ENCODE measurements at regions not wholly inside any gene's neighbourhood (a gene's known extent, or its start where the extent isn't known, plus 50 kb on each side); places are given as distances from the start of the nearest gene placed in this dataset.

DNA sequence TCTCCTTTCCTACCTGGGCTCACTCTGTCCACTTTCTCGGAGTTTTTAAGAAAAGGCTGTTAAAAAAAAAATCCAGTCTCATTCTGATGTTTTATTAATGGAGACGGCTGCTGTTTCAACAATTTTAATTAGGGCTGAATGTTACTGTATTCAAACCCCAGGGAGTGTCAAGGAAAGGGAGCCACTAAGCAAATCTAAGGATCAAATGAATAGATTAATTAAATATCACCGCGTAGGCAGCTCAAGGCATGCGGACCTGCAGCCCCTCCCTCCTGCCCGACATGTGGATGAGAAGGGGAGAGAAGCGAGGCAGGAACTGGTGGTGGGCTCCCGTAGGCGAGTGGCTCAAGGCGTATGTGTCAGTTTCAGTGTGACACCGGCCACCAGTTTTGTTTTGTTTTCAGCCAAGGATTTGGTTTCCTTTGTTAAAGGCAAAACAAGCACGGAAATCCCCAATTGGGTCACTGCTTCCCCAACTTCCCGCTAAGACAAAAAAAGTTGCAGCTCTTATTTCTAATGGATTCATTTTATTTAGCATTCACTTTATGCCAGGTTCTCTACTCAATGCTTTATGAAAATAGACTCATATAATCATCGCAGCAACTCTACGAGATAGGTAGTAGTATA, 110.6 kb downstream of the GP2 start:
- Histone ChIP-seq H3K4me3 (replicated peaks in 1 of 3; ENCODE audit: insufficient read depth in 1 of 3, low read depth in 2 of 3, low read length in 3 of 3) (no peak overlapping the region), H4K20me1 (ENCODE audit: insufficient read depth, low read length) (no peaks in the 10 kb centered on the region), H3K79me2 (ENCODE audit: insufficient read depth, low read length) (no peaks in the 10 kb centered on the region), H3K36me3 (replicated peaks in 1 of 2; ENCODE audit: control insufficient read depth in 1 of 2, insufficient read depth in 2 of 2, low read length in 2 of 2) (no peaks in the 10 kb centered on the region), H3K9ac (ENCODE audit: insufficient read depth, low read depth, low read length) (no peak overlapping the region), H3K9me3 (ENCODE audit: low read length) (no peaks in the 10 kb centered on the region), H3K4me2 (ENCODE audit: low read depth, low read length) (no peak overlapping the region), H2AFZ (ENCODE audit: low read length) (no peak overlapping the region), H3K27ac (ENCODE audit: extremely low read length, insufficient read depth, low read length) (no peak overlapping the region), H3K27me3 (ENCODE audit: control insufficient read depth in 1 of 2, insufficient read depth in 2 of 2, low read length in 2 of 2) (peaks cover 1 to 27% of the 10 kb centered on the region in 2 experiments; a peak in 3 of 5 replicates), H3K4me1 (ENCODE audit: insufficient read depth, low read length) (no peaks in the 10 kb centered on the region)
- intact Hi-C loops (cut with micrococcal nuclease; ENCODE audit: unreplicated experiment) (no loop called here), in situ Hi-C loops (cut with HindIII; ENCODE audit: extremely low pct_ligation_motif_present, low pct_unique_long_range_greater_than_20kb) (no loop called here)
- TF ChIP-seq, protein P1, sequence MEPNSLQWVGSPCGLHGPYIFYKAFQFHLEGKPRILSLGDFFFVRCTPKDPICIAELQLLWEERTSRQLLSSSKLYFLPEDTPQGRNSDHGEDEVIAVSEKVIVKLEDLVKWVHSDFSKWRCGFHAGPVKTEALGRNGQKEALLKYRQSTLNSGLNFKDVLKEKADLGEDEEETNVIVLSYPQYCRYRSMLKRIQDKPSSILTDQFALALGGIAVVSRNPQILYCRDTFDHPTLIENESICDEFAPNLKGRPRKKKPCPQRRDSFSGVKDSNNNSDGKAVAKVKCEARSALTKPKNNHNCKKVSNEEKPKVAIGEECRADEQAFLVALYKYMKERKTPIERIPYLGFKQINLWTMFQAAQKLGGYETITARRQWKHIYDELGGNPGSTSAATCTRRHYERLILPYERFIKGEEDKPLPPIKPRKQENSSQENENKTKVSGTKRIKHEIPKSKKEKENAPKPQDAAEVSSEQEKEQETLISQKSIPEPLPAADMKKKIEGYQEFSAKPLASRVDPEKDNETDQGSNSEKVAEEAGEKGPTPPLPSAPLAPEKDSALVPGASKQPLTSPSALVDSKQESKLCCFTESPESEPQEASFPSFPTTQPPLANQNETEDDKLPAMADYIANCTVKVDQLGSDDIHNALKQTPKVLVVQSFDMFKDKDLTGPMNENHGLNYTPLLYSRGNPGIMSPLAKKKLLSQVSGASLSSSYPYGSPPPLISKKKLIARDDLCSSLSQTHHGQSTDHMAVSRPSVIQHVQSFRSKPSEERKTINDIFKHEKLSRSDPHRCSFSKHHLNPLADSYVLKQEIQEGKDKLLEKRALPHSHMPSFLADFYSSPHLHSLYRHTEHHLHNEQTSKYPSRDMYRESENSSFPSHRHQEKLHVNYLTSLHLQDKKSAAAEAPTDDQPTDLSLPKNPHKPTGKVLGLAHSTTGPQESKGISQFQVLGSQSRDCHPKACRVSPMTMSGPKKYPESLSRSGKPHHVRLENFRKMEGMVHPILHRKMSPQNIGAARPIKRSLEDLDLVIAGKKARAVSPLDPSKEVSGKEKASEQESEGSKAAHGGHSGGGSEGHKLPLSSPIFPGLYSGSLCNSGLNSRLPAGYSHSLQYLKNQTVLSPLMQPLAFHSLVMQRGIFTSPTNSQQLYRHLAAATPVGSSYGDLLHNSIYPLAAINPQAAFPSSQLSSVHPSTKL (CRISPR knock-in tag; IDR thresholded peaks at IDR 0.05), result no peak
- TF ChIP-seq, protein P2, sequence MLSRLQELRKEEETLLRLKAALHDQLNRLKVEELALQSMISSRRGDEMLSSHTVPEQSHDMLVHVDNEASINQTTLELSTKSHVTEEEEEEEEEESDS (CRISPR knock-in tag; IDR thresholded peaks at IDR 0.05; ENCODE audit: borderline replicate concordance), result no peak
- TF ChIP-seq HMG20B (CRISPR knock-in tag; conservative IDR thresholded peaks at IDR 0.05) (no peak), ZNF652 (CRISPR knock-in tag; IDR thresholded peaks at IDR 0.05; ENCODE audit: borderline replicate concordance, low read depth) (no peak), EZH2 (conservative IDR thresholded peaks at IDR 0.05; ENCODE audit: low read depth, low read length) (no peak)
- TF ChIP-seq, protein P3, sequence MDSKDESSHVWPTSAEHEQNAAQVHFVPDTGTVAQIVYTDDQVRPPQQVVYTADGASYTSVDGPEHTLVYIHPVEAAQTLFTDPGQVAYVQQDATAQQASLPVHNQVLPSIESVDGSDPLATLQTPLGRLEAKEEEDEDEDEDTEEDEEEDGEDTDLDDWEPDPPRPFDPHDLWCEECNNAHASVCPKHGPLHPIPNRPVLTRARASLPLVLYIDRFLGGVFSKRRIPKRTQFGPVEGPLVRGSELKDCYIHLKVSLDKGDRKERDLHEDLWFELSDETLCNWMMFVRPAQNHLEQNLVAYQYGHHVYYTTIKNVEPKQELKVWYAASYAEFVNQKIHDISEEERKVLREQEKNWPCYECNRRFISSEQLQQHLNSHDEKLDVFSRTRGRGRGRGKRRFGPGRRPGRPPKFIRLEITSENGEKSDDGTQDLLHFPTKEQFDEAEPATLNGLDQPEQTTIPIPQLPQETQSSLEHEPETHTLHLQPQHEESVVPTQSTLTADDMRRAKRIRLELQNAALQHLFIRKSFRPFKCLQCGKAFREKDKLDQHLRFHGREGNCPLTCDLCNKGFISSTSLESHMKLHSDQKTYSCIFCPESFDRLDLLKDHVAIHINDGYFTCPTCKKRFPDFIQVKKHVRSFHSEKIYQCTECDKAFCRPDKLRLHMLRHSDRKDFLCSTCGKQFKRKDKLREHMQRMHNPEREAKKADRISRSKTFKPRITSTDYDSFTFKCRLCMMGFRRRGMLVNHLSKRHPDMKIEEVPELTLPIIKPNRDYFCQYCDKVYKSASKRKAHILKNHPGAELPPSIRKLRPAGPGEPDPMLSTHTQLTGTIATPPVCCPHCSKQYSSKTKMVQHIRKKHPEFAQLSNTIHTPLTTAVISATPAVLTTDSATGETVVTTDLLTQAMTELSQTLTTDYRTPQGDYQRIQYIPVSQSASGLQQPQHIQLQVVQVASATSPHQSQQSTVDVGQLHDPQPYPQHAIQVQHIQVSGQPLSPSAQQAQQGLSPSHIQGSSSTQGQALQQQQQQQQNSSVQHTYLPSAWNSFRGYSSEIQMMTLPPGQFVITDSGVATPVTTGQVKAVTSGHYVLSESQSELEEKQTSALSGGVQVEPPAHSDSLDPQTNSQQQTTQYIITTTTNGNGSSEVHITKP (CRISPR knock-in tag; IDR thresholded peaks at IDR 0.05; ENCODE audit: low read depth), result no peak
- ChIA-PET POLR2A (no interaction called here), CTCF (ENCODE audit: low intra/inter-chr PET ratio, low total read pairs) (no interaction called here)
- FAIRE-seq (no peak), DNase-seq (ENCODE audit: low spot score) (no peak), ATAC-seq (no peak)
- no TSS peak for BruUV-seq (replicated peaks)
- 30% methylated on average over 15 of the region's 15 CpGs for WGBS (ENCODE audit: low lambda C conversion rate)
